HepG2 (cell line): ENCODE measurements at regions not wholly inside any gene's neighbourhood (a gene's known extent, or its start where the extent isn't known, plus 50 kb on each side); places are given as distances from the start of the nearest gene placed in this dataset.

ENCODE experiments used
- ATAC-seq: fragments of 200-7000 bp; cut with Tn5 transposase; 3 replicates; pipeline ENCODE4 v1.9.1; 2020; ENCODE audit warnings: mild to moderate bottlenecking, moderate library complexity
- BruUV-seq: library from RNA; stranded (reverse); fragments of 400-500 nt; replicated peaks from 2 replicates; lab custom pipeline; 2021; lab: Mats Ljungman, UMichigan
- CTCF ChIA-PET: fragments of 300-600 bp; formaldehyde crosslinking; extraction: SDS; loops from one replicate; lab custom pipeline; 2021; ENCODE audit warnings: low total read pairs, inconsistent platforms, low intra/inter-chr PET ratio; lab: Yijun Ruan, JAX
- POLR2A ChIA-PET: fragments of 350-600 bp; sonication (Branson Sonifier 250); formaldehyde crosslinking; loops from one replicate; lab custom pipeline; 2020; ENCODE audit warnings: antibody characterized with exemption, inconsistent platforms; lab: Yijun Ruan, JAX
- DNase-seq: peaks from one replicate; pipeline ENCODE4 v3.0.0-alpha.2; 2015; ENCODE audit warnings: low spot score
- FAIRE-seq: peaks from 3 replicates; lab custom pipeline; 2011; peaks lifted over from hg19 to GRCh38; lab: Jason Lieb, UNC
- H2AFZ ChIP-seq: one replicate; pipeline ENCODE4 v1.6.1; 2011; ENCODE audit warnings: low read length, inconsistent platforms
- H3K27ac ChIP-seq: fragments of 300-600 bp; 3 replicates; pipeline ENCODE4 v1.8.0; 2011; ENCODE audit warnings: mixed run types, mild to moderate bottlenecking, mixed read lengths, low read length, inconsistent platforms; ENCODE audit not compliant: insufficient read depth; ENCODE audit errors: extremely low read length
- H3K27me3 ChIP-seq, 2 experiments: fragments of 200-600 bp in 1 of 2; 2 replicates in 1 of 2; 3 replicates in 1 of 2; pipeline versions ENCODE4 v1.6.0 to v1.8.0; 2011; ENCODE audit warnings: low read length in 2 of 2, mild to moderate bottlenecking in 2 of 2, moderate library complexity in 2 of 2, inconsistent platforms in 1 of 2; ENCODE audit not compliant: insufficient read depth in 2 of 2, control insufficient read depth in 1 of 2
- H3K36me3 ChIP-seq, 2 experiments: fragments of 200-600 bp in 1 of 2; replicated peaks in 1 of 2; 2 replicates in 1 of 2; 3 replicates in 1 of 2; pipeline versions ENCODE4 v1.5.1 to v1.8.0; 2011; ENCODE audit warnings: low read length in 2 of 2, inconsistent platforms in 1 of 2; ENCODE audit not compliant: insufficient read depth in 2 of 2, control insufficient read depth in 1 of 2
- H3K4me1 ChIP-seq: 2 replicates; pipeline ENCODE4 v1.5.1; 2012; ENCODE audit warnings: low read length, inconsistent platforms; ENCODE audit not compliant: insufficient read depth
- H3K4me2 ChIP-seq: 2 replicates; pipeline ENCODE4 v1.6.0; 2011; ENCODE audit warnings: low read depth, low read length, inconsistent platforms
- H3K4me3 ChIP-seq, 3 experiments: fragments of 200-600 bp in 1 of 3; sonication (generic), shearing (Covaris generic) in 1 of 3; replicated peaks in 1 of 3; 2 replicates each; pipeline ENCODE4 v1.5.1; 2011 to 2016; ENCODE audit warnings: low read length in 3 of 3, inconsistent platforms in 2 of 3, low read depth in 2 of 3, mild to moderate bottlenecking in 2 of 3, control low read depth in 1 of 3, mixed read lengths in 1 of 3; ENCODE audit not compliant: insufficient read depth in 1 of 3
- H3K79me2 ChIP-seq: one replicate; pipeline ENCODE4 v1.6.1; 2011; ENCODE audit warnings: low read length, inconsistent platforms; ENCODE audit not compliant: insufficient read depth
- H3K9ac ChIP-seq: 2 replicates; pipeline ENCODE4 v1.6.0; 2011; ENCODE audit warnings: mild to moderate bottlenecking, low read depth, low read length, inconsistent platforms; ENCODE audit not compliant: insufficient read depth
- H3K9me3 ChIP-seq: 2 replicates; pipeline ENCODE4 v1.5.1; 2012; ENCODE audit warnings: mild to moderate bottlenecking, low read length
- H4K20me1 ChIP-seq: 2 replicates; pipeline ENCODE4 v1.6.0; 2011; ENCODE audit warnings: inconsistent platforms, mild to moderate bottlenecking, low read length, moderate library complexity; ENCODE audit not compliant: insufficient read depth
- AKAP8 ChIP-seq: sonication (generic); formaldehyde crosslinking; IDR thresholded peaks from 2 replicates; pipeline ENCODE4 v1.5.1; 2020; ENCODE audit warnings: mild to moderate bottlenecking, missing genetic modification reagents
- CEBPB ChIP-seq: IDR thresholded peaks from 2 replicates; pipeline ENCODE4 v1.6.1; 2011; ENCODE audit warnings: low read depth, low read length, improper control_type of control experiment, borderline replicate concordance
- CENPX ChIP-seq: sonication (generic); formaldehyde crosslinking; IDR thresholded peaks from 2 replicates; pipeline ENCODE4 v1.9.0; 2021; ENCODE audit warnings: mild to moderate bottlenecking, missing genetic modification reagents, moderate library complexity
- ELF1 ChIP-seq: sonication (generic); formaldehyde crosslinking; IDR thresholded peaks from 2 replicates; pipeline ENCODE4 v1.4.0; 2020; ENCODE audit warnings: missing genetic modification reagents
- IRF2 ChIP-seq: IDR thresholded peaks from 2 replicates; pipeline ENCODE4 v1.6.1; 2018; ENCODE audit warnings: missing genetic modification reagents, missing compliant biosample characterization
- MAZ ChIP-seq, 2 experiments: sonication (generic) in 1 of 2; formaldehyde crosslinking in 1 of 2; IDR thresholded peaks; 2 replicates each; pipeline versions ENCODE4 v1.5.0 to v1.6.1; 2012 to 2020; ENCODE audit warnings: low read depth in 2 of 2, mild to moderate bottlenecking in 2 of 2, borderline replicate concordance in 1 of 2, improper control_type of control experiment in 1 of 2, low read length in 1 of 2, missing genetic modification reagents in 1 of 2, moderate library complexity in 1 of 2
- MTA3 ChIP-seq: sonication (generic); formaldehyde crosslinking; IDR thresholded peaks from 2 replicates; pipeline ENCODE4 v1.4.0; 2020; ENCODE audit warnings: missing genetic modification reagents
- PRMT3 ChIP-seq: sonication (generic); formaldehyde crosslinking; IDR thresholded peaks from 2 replicates; pipeline ENCODE4 v1.8.1; 2022; ENCODE audit warnings: low read depth, mild to moderate bottlenecking, moderate library complexity, missing genetic modification reagents, borderline replicate concordance
- RFXAP ChIP-seq: sonication (generic); formaldehyde crosslinking; IDR thresholded peaks from 2 replicates; pipeline ENCODE4 v1.4.0; 2020; ENCODE audit warnings: missing genetic modification reagents, borderline replicate concordance
- RXRB ChIP-seq: IDR thresholded peaks from 2 replicates; pipeline ENCODE4 v1.6.1; 2016; ENCODE audit warnings: borderline replicate concordance, missing genetic modification reagents, missing compliant biosample characterization
- SOX13 ChIP-seq, 3 experiments: fragments of 450-650 bp in 1 of 3; sonication (generic) in 1 of 3; formaldehyde crosslinking in 1 of 3; IDR thresholded peaks in 2 of 3; conservative IDR thresholded peaks in 1 of 3; 2 replicates each; pipeline versions ENCODE4 v1.5.0 to v1.6.1; 2016 to 2020; ENCODE audit warnings: antibody characterized with exemption in 1 of 3, mild to moderate bottlenecking in 1 of 3, missing compliant biosample characterization in 1 of 3, missing genetic modification reagents in 1 of 3, moderate library complexity in 1 of 3
- SOX6 ChIP-seq, 2 experiments: fragments of 450-650 bp in 1 of 2; sonication (generic) in 1 of 2; formaldehyde crosslinking in 1 of 2; IDR thresholded peaks; 2 replicates each; pipeline versions ENCODE4 v1.4.0 to v1.6.1; 2017 to 2020; ENCODE audit warnings: antibody characterized with exemption in 1 of 2, mild to moderate bottlenecking in 1 of 2, missing genetic modification reagents in 1 of 2
- ZNF124 ChIP-seq: sonication (generic); formaldehyde crosslinking; IDR thresholded peaks from 2 replicates; pipeline ENCODE4 v1.4.0; 2020; ENCODE audit warnings: missing genetic modification reagents
- ZNF414 ChIP-seq: sonication (generic); formaldehyde crosslinking; IDR thresholded peaks from 2 replicates; pipeline ENCODE4 v1.5.0; 2020; ENCODE audit warnings: missing genetic modification reagents
- ZNF616 ChIP-seq: sonication (generic); formaldehyde crosslinking; IDR thresholded peaks from 2 replicates; pipeline ENCODE4 v1.5.0; 2020; ENCODE audit warnings: low read depth, mild to moderate bottlenecking, missing genetic modification reagents
- ZNF816 ChIP-seq: sonication (generic); formaldehyde crosslinking; IDR thresholded peaks from 2 replicates; pipeline ENCODE4 v1.8.0; 2022; ENCODE audit warnings: missing genetic modification reagents, mild to moderate bottlenecking, borderline replicate concordance
- ZSCAN20 ChIP-seq: sonication (generic); formaldehyde crosslinking; IDR thresholded peaks from 2 replicates; pipeline ENCODE4 v1.4.0; 2020; ENCODE audit warnings: missing genetic modification reagents, mild to moderate bottlenecking, borderline replicate concordance
- ZSCAN9 ChIP-seq: IDR thresholded peaks from 2 replicates; pipeline ENCODE4 v1.6.1; 2016; ENCODE audit warnings: borderline replicate concordance
- WGBS: methylation state at CpG from one replicate; pipeline ENCODE4 v1.1.6; 2017; ENCODE audit warnings: low lambda C conversion rate; 5-methylcytosine and 5-hydroxymethylcytosine counted together
- in situ Hi-C: cut with HindIII; loops from 2 replicates; pipeline ENCODE4 v1.10.0; 2017; ENCODE audit warnings: low pct_unique_long_range_greater_than_20kb; ENCODE audit not compliant: extremely low pct_ligation_motif_present
- intact Hi-C: fragments of 100-400 bp; cut with micrococcal nuclease; formaldehyde crosslinking; loops from one replicate; pipeline ENCODE4 v1.10.0; 2022; ENCODE audit not compliant: unreplicated experiment

- no peaks in the 10 kb centered on the region for H3K79me2 ChIP-seq
- in situ Hi-C loops (loop anchor here (25.0 kb wide), 1 partner anchor 297 kb away; no protein-coding TSS in a partner anchor), intact Hi-C loops (no loop called here)
- 0 out of 6 replicates have a peak overlapping the region, but pooled peaks of 2 of the 3 experiments have one; percentile 2 for H3K4me3 ChIP-seq
- no peaks in the 10 kb centered on the region for H4K20me1 ChIP-seq
- peak overlapping the region; percentile 45 for H3K4me2 ChIP-seq
- H3K9ac ChIP-seq: no peak overlapping the region
- no peak for FAIRE-seq
- 15% methylated on average over 6 of the region's 6 CpGs for WGBS
- no peak overlapping the region for H3K27ac ChIP-seq
- no TSS peak for BruUV-seq
- no peaks in the 10 kb centered on the region for H3K27me3 ChIP-seq
- peak; percentile 9 for DNase-seq
- no peaks in the 10 kb centered on the region for H3K36me3 ChIP-seq
- ATAC-seq: no peak
- no peak for TF ChIP-seq SOX13 (IDR thresholded peaks at IDR 0.05)
- TF ChIP-seq SOX13 (CRISPR knock-in tag; conservative IDR thresholded peaks at IDR 0.05 in 1 of 2, IDR thresholded peaks at IDR 0.05 in 1 of 2): peak in 1 of 2 experiments; percentile 43; a peak in 1 of 4 replicates
- TF ChIP-seq ZSCAN20: no peak
- no peak for TF ChIP-seq SOX6 (IDR thresholded peaks at IDR 0.05)
- TF ChIP-seq SOX6 (CRISPR knock-in tag; IDR thresholded peaks at IDR 0.05): 0 out of 2 replicates have a peak, but pooled peaks have one; percentile 27
- ChIA-PET POLR2A (no interaction called here), CTCF (no interaction called here)
- H3K4me1 ChIP-seq: peaks cover 20% of the 10 kb centered on the region
- H2AFZ ChIP-seq: no peak overlapping the region
- no peaks in the 10 kb centered on the region for H3K9me3 ChIP-seq
Measured at GRCh38 chr1:63134501-63135173, 187.7 kb upstream of the FOXD3 start.

GRCh38 chr1:63135174-63135512, 187.2 kb upstream of the FOXD3 start:
- 0% methylated on average over 2 of the region's 2 CpGs for WGBS
- H3K27me3 ChIP-seq: no peaks in the 10 kb centered on the region
- DNase-seq (peak; percentile 20), FAIRE-seq (no peak), ATAC-seq (peak; percentile 50)
- peaks cover 20% of the 10 kb centered on the region for H3K4me1 ChIP-seq
- no peak overlapping the region for H3K9ac ChIP-seq
- H3K36me3 ChIP-seq: no peaks in the 10 kb centered on the region
- H3K9me3 ChIP-seq: no peaks in the 10 kb centered on the region
- H3K79me2 ChIP-seq: no peaks in the 10 kb centered on the region
- H2AFZ ChIP-seq: no peak overlapping the region
- H4K20me1 ChIP-seq: no peaks in the 10 kb centered on the region
- CTCF ChIA-PET: no interaction called here
- in situ Hi-C loops (loop anchor here (25.0 kb wide), 1 partner anchor 298 kb away; no protein-coding TSS in a partner anchor), intact Hi-C loops (no loop called here)
- POLR2A ChIA-PET: no interaction called here
- no TSS peak for BruUV-seq
- peak overlapping the region; percentile 45 for H3K4me2 ChIP-seq
- H3K4me3 ChIP-seq: peak overlapping the region in 2 of 3 experiments; percentile 2; a peak in 1 of 6 replicates
- no peak overlapping the region for H3K27ac ChIP-seq
- TF ChIP-seq PRMT3 (CRISPR knock-in tag) (no peak), MTA3 (CRISPR knock-in tag) (no peak), IRF2 (CRISPR knock-in tag) (no peak), RFXAP (CRISPR knock-in tag) (no peak), RXRB (CRISPR knock-in tag) (no peak), ZNF124 (CRISPR knock-in tag) (no peak), ZNF414 (no peak), ELF1 (CRISPR knock-in tag) (no peak), CENPX (CRISPR knock-in tag) (no peak), CEBPB (no peak), MAZ (IDR thresholded peaks at IDR 0.05; ENCODE audit: borderline replicate concordance, low read depth, low read length) (no peak), MAZ (CRISPR knock-in tag; IDR thresholded peaks at IDR 0.05; ENCODE audit: low read depth) (no peak), AKAP8 (no peak), ZSCAN9 (CRISPR knock-in tag) (no peak), ZNF816 (CRISPR knock-in tag) (no peak), ZNF616 (CRISPR knock-in tag) (no peak)
